K562 (cell line): ENCODE measurements at regions not wholly inside any gene's neighbourhood (a gene's known extent, or its start where the extent isn't known, plus 50 kb on each side); places are given as distances from the start of the nearest gene placed in this dataset.

Experiments used
- ATAC-seq: fragments of 200-7000 bp; cut with Tn5 transposase; 3 replicates; pipeline ENCODE4 v1.9.1; 2020; ENCODE audit warnings: moderate library complexity
- BruUV-seq: library from RNA; stranded (reverse); fragments of 400-500 nt; replicated peaks from 2 replicates; lab custom pipeline; 2021; lab: Mats Ljungman, UMichigan
- CTCF ChIA-PET: fragments of 300-600 bp; formaldehyde crosslinking; extraction: SDS; loops from one replicate; lab custom pipeline; 2021; ENCODE audit warnings: low intra/inter-chr PET ratio; lab: Yijun Ruan, JAX
- POLR2A ChIA-PET: fragments of 300-600, 350-650 bp; sonication (Branson Sonifier 250); formaldehyde crosslinking; extraction: SDS; loops from one replicate; lab custom pipeline; 2021; ENCODE audit warnings: antibody characterized with exemption, inconsistent platforms; lab: Yijun Ruan, JAX
- DNase-seq, 4 experiments: peaks; one replicate each; pipeline versions ENCODE4 v3.0.0 to v3.0.0-alpha.2; 2011 to 2018; ENCODE audit warnings: low spot score in 3 of 4, mixed read lengths in 3 of 4; ENCODE audit errors: extremely low read depth in 1 of 4
- FAIRE-seq: peaks from 2 replicates; lab custom pipeline; 2011; peaks lifted over from hg19 to GRCh38; lab: Jason Lieb, UNC
- H2AFZ ChIP-seq: 2 replicates; pipeline ENCODE4 v1.6.0; 2011; ENCODE audit warnings: low read depth, low read length, control low read depth, inconsistent platforms
- H3K27ac ChIP-seq: fragments of 200-600 bp; 3 replicates; pipeline ENCODE4 v1.8.0; 2011; ENCODE audit warnings: low read depth, mild to moderate bottlenecking, control low read depth, inconsistent platforms, low read length, moderate library complexity, mixed read lengths; ENCODE audit errors: extremely low read depth
- H3K27me3 ChIP-seq, 2 experiments: fragments of 300-600 bp in 1 of 2; 2 replicates in 1 of 2; 3 replicates in 1 of 2; pipeline versions ENCODE4 v1.6.0 to v1.8.0; 2011; ENCODE audit warnings: inconsistent platforms in 2 of 2, low read length in 2 of 2, mild to moderate bottlenecking in 1 of 2, mixed read lengths in 1 of 2, moderate library complexity in 1 of 2; ENCODE audit not compliant: control insufficient read depth in 2 of 2, insufficient read depth in 2 of 2
- H3K36me3 ChIP-seq: fragments of 300-600 bp; 3 replicates; pipeline ENCODE4 v1.8.0; 2011; ENCODE audit warnings: mild to moderate bottlenecking, low read length, inconsistent platforms; ENCODE audit not compliant: control insufficient read depth, insufficient read depth
- H3K4me1 ChIP-seq, 2 experiments: fragments of 200-600 bp in 1 of 2; replicated peaks in 1 of 2; 2 replicates in 1 of 2; 3 replicates in 1 of 2; pipeline versions ENCODE4 v1.5.1 to v1.8.0; 2011; ENCODE audit warnings: inconsistent platforms in 2 of 2, low read length in 2 of 2, mild to moderate bottlenecking in 1 of 2, mixed read lengths in 1 of 2, moderate library complexity in 1 of 2; ENCODE audit not compliant: control insufficient read depth in 2 of 2, insufficient read depth in 2 of 2
- H3K4me2 ChIP-seq: 2 replicates; pipeline ENCODE4 v1.6.1; 2011; ENCODE audit warnings: low read length, control low read depth, inconsistent platforms, mixed read lengths; ENCODE audit not compliant: insufficient read depth
- H3K4me3 ChIP-seq: fragments of 200-600 bp; sonication (generic), shearing (Covaris generic); 2 replicates; pipeline ENCODE4 v1.5.1; 2016; ENCODE audit warnings: control low read depth, inconsistent platforms
- H3K79me2 ChIP-seq: fragments of 200-600 bp; 3 replicates; pipeline ENCODE4 v1.8.0; 2011; ENCODE audit warnings: low read length, inconsistent platforms; ENCODE audit not compliant: control insufficient read depth, insufficient read depth
- H3K9ac ChIP-seq, 2 experiments: 2 replicates each; pipeline versions ENCODE4 v1.6.0 to v1.6.1; 2011; ENCODE audit warnings: low read depth in 2 of 2, low read length in 2 of 2, control low read depth in 1 of 2, inconsistent platforms in 1 of 2, mild to moderate bottlenecking in 1 of 2, mixed read lengths in 1 of 2; ENCODE audit not compliant: insufficient read depth in 1 of 2
- H3K9me1 ChIP-seq: one replicate; pipeline ENCODE4 v1.6.0; 2011; ENCODE audit warnings: inconsistent platforms, mild to moderate bottlenecking, low read length, moderate library complexity; ENCODE audit not compliant: control insufficient read depth, insufficient read depth
- H3K9me3 ChIP-seq: replicated peaks from 2 replicates; pipeline ENCODE4 v1.5.1; 2011; ENCODE audit warnings: low read depth, low read length, inconsistent platforms; ENCODE audit not compliant: control insufficient read depth, insufficient read depth
- H4K20me1 ChIP-seq: replicated peaks from 2 replicates; pipeline ENCODE4 v1.6.1; 2011; ENCODE audit warnings: low read length, inconsistent platforms, mixed read lengths; ENCODE audit not compliant: control insufficient read depth, insufficient read depth
- FOXP4 ChIP-seq: sonication (generic); formaldehyde crosslinking; IDR thresholded peaks from 2 replicates; pipeline ENCODE4 v1.8.0; 2022; ENCODE audit warnings: mild to moderate bottlenecking, missing genetic modification reagents, borderline replicate concordance
- HNRNPH1 ChIP-seq: fragments of 200-400 bp; formaldehyde crosslinking; optimal IDR thresholded peaks from 2 replicates; pipeline ENCODE3; 2017; ENCODE audit warnings: low read depth, mild to moderate bottlenecking, low read length, moderate library complexity
- KDM1A ChIP-seq, 2 experiments: fragments of 450-650 bp; IDR thresholded peaks; 2 replicates each; pipeline ENCODE4 v1.6.1; 2016; ENCODE audit warnings: mild to moderate bottlenecking in 2 of 2
- MAZ ChIP-seq, 2 experiments: fragments of 450-650 bp in 1 of 2; sonication (generic) in 1 of 2; formaldehyde crosslinking; IDR thresholded peaks in 1 of 2; conservative IDR thresholded peaks in 1 of 2; 2 replicates each; pipeline versions ENCODE4 v1.4.0 to v1.5.0; 2020; ENCODE audit warnings: mild to moderate bottlenecking in 1 of 2, missing genetic modification reagents in 1 of 2
- POLR2AphosphoS5 ChIP-seq: IDR thresholded peaks from 2 replicates; pipeline ENCODE4 v1.6.1; 2011; ENCODE audit warnings: mild to moderate bottlenecking, low read depth, low read length, moderate library complexity; ENCODE audit not compliant: control insufficient read depth, insufficient read depth
- PREB ChIP-seq: sonication (generic); formaldehyde crosslinking; IDR thresholded peaks from 2 replicates; pipeline ENCODE4 v1.8.1; 2023; ENCODE audit warnings: mild to moderate bottlenecking, missing genetic modification reagents
- RUNX1 ChIP-seq: sonication (generic); IDR thresholded peaks from 2 replicates; pipeline ENCODE4 v1.6.1; 2016; ENCODE audit warnings: antibody characterized with exemption, low read depth
- THRA ChIP-seq: fragments of 450-650 bp; IDR thresholded peaks from 2 replicates; pipeline ENCODE4 v1.6.1; 2017; ENCODE audit warnings: mild to moderate bottlenecking, moderate library complexity
- TRIM28 ChIP-seq: fragments of 450-650 bp; IDR thresholded peaks from 2 replicates; pipeline ENCODE4 v1.6.1; 2017
- ZNF511 ChIP-seq: sonication (generic); formaldehyde crosslinking; IDR thresholded peaks from 2 replicates; pipeline ENCODE4 v1.8.0; 2022; ENCODE audit warnings: mild to moderate bottlenecking, missing genetic modification reagents
- ZNF695 ChIP-seq: fragments of 450-650 bp; formaldehyde crosslinking; IDR thresholded peaks from 2 replicates; pipeline ENCODE4 v1.4.0; 2020; ENCODE audit warnings: mild to moderate bottlenecking, moderate library complexity
- WGBS: fragments of 100-300 bp; shearing (Covaris generic); methylation state at CpG from one replicate; pipeline ENCODE4 v1.1.6; 2016; ENCODE audit warnings: low coverage, mixed read lengths; ENCODE audit not compliant: insufficient coverage; ENCODE audit errors: missing lambda C conversion rate; 5-methylcytosine and 5-hydroxymethylcytosine counted together
- in situ Hi-C: fragments of 300-500 bp; cut with MboI; formaldehyde crosslinking; loops from 4 replicates; pipeline ENCODE4 v1.15.0; 2018; ENCODE audit warnings: inconsistent platforms, mixed read lengths
- intact Hi-C: fragments of 100-400 bp; cut with micrococcal nuclease; formaldehyde crosslinking; loops from 2 replicates; pipeline ENCODE4 v1.14.2; 2022
- TF ChIP-seq, protein P1 (sequence below): sonication (generic); formaldehyde crosslinking; IDR thresholded peaks from 2 replicates; pipeline ENCODE4 v1.8.1; 2023; ENCODE audit warnings: mild to moderate bottlenecking, missing genetic modification reagents, moderate library complexity
- TF ChIP-seq, protein P2 (sequence below): fragments of 450-650 bp; conservative IDR thresholded peaks from 2 replicates; pipeline ENCODE4 v1.6.1; 2016; ENCODE audit warnings: missing genetic modification characterization, low read depth, mild to moderate bottlenecking, control low read depth, missing compliant biosample characterization

DNA sequence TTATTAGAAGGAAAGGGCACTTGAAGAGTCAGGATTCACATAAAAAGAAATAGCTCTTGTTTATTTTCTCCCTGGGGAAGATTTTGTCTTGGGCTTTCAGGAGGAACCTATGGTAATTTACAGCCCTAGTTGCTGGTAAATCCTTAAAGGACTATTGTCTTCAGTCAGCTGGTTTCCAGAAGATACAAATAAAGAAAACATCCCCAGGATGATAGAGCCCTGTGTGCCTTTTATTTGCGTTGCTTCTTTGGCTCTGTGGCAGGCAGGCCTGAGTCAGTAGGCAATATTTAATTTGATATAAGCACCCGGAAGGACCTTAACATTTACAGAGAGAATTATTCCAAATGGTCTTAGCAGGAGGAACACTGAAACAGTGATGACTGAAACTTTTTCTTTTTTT, 131.0 kb upstream of the SLC34A2 start (continued):
- no peak for TF ChIP-seq ZNF511

- Histone ChIP-seq H3K9me3 (no peaks in the 10 kb centered on the region), H3K79me2 (no peaks in the 10 kb centered on the region), H4K20me1 (no peaks in the 10 kb centered on the region), H3K27me3 (peaks cover 6 to 19% of the 10 kb centered on the region in 2 experiments; a peak in 4 of 5 replicates), H3K27ac (no peak overlapping the region), H3K4me1 (no peaks in the 10 kb centered on the region), H3K9ac (no peak overlapping the region), H3K9me1 (no peaks in the 10 kb centered on the region), H3K36me3 (no peaks in the 10 kb centered on the region), H3K4me3 (no peak overlapping the region), H3K4me2 (no peak overlapping the region), H2AFZ (no peak overlapping the region)
- intact Hi-C loops, result no loop called here
- ChIA-PET CTCF (interaction anchor here (0.6 kb wide), 1 partner anchor 37 kb away, joined by 6 read pairs; no protein-coding TSS in a partner anchor), POLR2A (interaction anchor here (1.1 kb wide), 1 partner anchor 16 kb away, joined by 5 read pairs; no protein-coding TSS in a partner anchor)
- WGBS, result 0% methylated on average over 6 of the region's 6 CpGs
- FAIRE-seq (no peak), ATAC-seq (no peak), DNase-seq (no peak)
- BruUV-seq, result no TSS peak
- in situ Hi-C loops, result no loop called here
- TF ChIP-seq, protein P1, sequence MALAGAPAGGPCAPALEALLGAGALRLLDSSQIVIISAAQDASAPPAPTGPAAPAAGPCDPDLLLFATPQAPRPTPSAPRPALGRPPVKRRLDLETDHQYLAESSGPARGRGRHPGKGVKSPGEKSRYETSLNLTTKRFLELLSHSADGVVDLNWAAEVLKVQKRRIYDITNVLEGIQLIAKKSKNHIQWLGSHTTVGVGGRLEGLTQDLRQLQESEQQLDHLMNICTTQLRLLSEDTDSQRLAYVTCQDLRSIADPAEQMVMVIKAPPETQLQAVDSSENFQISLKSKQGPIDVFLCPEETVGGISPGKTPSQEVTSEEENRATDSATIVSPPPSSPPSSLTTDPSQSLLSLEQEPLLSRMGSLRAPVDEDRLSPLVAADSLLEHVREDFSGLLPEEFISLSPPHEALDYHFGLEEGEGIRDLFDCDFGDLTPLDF (CRISPR knock-in tag), result no peak
- no peak for TF ChIP-seq FOXP4 (CRISPR knock-in tag)
- no peak for TF ChIP-seq POLR2AphosphoS5
- TF ChIP-seq PREB (CRISPR knock-in tag), result no peak
- TF ChIP-seq HNRNPH1, result no peak
- TF ChIP-seq RUNX1, result no peak
- TF ChIP-seq KDM1A (IDR thresholded peaks at IDR 0.05), result no peak
- TF ChIP-seq MAZ (CRISPR knock-in tag; conservative IDR thresholded peaks at IDR 0.05 in 1 of 2, IDR thresholded peaks at IDR 0.05 in 1 of 2), result no peak
- TF ChIP-seq THRA, result no peak
- no peak for TF ChIP-seq ZNF695 (CRISPR knock-in tag)
- TF ChIP-seq, protein P2, sequence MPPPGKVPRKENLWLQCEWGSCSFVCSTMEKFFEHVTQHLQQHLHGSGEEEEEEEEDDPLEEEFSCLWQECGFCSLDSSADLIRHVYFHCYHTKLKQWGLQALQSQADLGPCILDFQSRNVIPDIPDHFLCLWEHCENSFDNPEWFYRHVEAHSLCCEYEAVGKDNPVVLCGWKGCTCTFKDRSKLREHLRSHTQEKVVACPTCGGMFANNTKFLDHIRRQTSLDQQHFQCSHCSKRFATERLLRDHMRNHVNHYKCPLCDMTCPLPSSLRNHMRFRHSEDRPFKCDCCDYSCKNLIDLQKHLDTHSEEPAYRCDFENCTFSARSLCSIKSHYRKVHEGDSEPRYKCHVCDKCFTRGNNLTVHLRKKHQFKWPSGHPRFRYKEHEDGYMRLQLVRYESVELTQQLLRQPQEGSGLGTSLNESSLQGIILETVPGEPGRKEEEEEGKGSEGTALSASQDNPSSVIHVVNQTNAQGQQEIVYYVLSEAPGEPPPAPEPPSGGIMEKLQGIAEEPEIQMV (tag), result no peak
- TF ChIP-seq TRIM28, result no peak
These were observed 129.8 kb upstream of the SLC34A2 start for GRCh38 chr4:25525896-25526295.
